WI38 (cell line): ENCODE measurements at regions not wholly inside any gene's neighbourhood (a gene's known extent, or its start where the extent isn't known, plus 50 kb on each side); places are given as distances from the start of the nearest gene placed in this dataset.
"Not testable (repeated sequence)": the region's sequence is repeated elsewhere in the genome, so short reads cannot be mapped to it uniquely, and the experiment has no call there.

ENCODE experiments used
- H3K4me3 ChIP-seq: 2 replicates; pipeline ENCODE4 v1.5.1; 2011; ENCODE audit warnings: low read depth, mild to moderate bottlenecking, control low read depth, low read length
- TF ChIP-seq, protein P1 (sequence below): IDR thresholded peaks from 2 replicates; pipeline ENCODE4 v1.5.1; 2012; ENCODE audit warnings: low read depth, mild to moderate bottlenecking, control low read depth, low read length

DNA sequence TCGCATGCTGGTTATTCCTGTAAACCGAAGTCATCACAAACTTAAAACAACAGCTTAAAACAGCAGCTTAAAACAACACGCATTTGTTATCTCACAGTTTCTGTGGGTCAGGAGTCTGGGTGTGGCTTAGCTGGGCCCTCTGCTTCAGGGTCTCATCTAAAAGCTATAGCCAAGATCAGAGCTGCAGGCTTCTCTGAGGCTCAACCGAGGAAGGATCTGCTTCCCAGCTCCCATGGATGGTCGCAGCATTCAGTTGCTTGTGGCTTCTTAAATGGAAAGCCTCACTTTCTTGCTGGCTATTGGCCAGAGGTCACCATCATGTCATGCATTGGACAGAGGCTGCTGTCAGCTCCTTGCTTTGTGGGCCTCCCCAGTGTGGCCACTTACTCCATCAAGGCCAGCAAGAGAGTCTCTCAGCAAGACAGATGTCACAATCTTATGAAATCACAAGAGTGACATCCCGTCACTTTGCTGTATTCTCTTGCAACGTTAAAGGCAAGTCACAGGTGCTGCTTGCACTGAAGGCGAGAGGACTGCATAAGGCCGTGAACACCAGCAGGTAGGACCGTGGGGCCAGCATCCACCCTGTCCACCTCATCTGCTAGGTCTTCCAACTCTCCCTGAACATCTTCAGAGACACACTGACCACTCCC, 117.9 kb upstream of the TNRC6C start:
- H3K4me3 ChIP-seq = no peak overlapping the region
- TF ChIP-seq, protein P1, sequence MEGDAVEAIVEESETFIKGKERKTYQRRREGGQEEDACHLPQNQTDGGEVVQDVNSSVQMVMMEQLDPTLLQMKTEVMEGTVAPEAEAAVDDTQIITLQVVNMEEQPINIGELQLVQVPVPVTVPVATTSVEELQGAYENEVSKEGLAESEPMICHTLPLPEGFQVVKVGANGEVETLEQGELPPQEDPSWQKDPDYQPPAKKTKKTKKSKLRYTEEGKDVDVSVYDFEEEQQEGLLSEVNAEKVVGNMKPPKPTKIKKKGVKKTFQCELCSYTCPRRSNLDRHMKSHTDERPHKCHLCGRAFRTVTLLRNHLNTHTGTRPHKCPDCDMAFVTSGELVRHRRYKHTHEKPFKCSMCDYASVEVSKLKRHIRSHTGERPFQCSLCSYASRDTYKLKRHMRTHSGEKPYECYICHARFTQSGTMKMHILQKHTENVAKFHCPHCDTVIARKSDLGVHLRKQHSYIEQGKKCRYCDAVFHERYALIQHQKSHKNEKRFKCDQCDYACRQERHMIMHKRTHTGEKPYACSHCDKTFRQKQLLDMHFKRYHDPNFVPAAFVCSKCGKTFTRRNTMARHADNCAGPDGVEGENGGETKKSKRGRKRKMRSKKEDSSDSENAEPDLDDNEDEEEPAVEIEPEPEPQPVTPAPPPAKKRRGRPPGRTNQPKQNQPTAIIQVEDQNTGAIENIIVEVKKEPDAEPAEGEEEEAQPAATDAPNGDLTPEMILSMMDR = no peak

DNA sequence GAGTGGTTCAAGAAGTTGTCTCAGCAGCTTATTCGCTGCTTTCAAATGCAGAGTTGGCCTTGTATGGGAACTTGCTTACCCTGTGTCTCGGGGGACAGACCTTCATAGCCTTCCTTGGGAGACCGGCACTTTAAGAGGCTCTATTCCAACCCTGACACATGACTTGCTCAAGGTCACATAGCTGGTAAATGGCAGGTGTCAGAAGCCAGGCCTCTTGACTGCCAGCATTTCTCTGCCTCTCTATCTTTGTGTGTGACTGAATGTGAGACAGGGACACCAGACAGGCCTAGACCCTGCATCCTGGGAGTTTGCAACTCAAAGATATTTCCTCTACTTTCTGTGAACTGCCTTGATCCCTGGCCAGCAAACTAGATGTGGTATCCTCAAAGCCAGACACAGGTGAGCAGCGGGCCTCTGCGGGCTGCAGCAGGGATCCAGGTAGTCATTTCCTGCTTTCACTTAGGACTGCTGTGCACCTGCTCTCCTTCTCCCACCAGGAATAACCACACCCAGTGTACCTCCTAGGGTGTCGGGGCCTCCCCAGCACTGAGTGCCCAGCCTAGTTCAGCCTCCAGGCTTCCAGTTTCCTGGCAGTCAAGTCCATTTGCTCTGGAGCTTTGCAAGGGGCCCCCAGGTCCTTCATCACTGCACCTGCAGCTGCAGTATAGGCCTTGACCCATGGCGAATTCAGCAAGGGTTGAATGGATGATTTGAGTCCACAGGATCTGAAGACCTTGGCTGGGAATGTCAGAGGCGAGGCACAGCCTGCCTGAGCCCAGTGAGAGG, 116.6 kb upstream of the TNRC6C start:
- TF ChIP-seq, protein P1 = no peak
- H3K4me3 ChIP-seq = no peak overlapping the region

DNA sequence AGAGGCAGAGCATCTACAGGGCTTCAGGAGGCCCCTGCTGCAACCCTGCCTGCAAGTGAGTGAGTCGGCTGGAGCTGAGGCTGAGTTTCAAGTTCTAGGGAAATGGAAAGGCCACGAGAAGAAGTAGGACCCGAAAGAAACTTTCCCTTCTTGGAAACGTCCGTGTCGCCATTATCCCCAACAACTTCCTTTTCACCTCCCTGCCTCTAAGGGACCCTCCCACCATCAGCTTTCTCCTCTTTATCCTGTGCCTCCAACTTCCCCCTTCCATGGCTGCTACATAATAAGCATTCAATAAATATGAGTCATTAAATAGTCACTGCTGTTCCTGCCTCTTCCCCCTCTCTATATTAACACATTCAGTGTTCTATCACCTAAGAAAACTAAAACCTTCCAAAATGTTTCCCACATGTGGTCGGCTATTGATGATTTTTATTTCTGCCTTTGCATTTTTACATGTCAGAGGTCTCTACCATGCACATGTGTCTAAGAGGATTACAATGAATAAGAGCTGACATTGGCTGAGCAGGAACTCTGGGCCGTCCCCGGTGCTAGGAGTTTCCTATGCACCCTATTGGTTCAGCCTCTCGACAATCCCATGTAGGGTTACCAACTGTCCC, 115.9 kb upstream of the TNRC6C start:
- no peak overlapping the region for H3K4me3 ChIP-seq
- TF ChIP-seq, protein P1 = no peak

GRCh38 chr17:77843255-77843895, 115.1 kb upstream of the TNRC6C start:
- not testable (repeated sequence) for H3K4me3 ChIP-seq

- H3K4me3 ChIP-seq = no peak overlapping the region
- TF ChIP-seq, protein P1 = no peak
These were observed 114.6 kb upstream of the TNRC6C start for GRCh38 chr17:77843896-77844295.

GRCh38 chr17:77844681-77845080, 113.8 kb upstream of the TNRC6C start:
- TF ChIP-seq, protein P1 = no peak
- H3K4me3 ChIP-seq = no peak overlapping the region

DNA sequence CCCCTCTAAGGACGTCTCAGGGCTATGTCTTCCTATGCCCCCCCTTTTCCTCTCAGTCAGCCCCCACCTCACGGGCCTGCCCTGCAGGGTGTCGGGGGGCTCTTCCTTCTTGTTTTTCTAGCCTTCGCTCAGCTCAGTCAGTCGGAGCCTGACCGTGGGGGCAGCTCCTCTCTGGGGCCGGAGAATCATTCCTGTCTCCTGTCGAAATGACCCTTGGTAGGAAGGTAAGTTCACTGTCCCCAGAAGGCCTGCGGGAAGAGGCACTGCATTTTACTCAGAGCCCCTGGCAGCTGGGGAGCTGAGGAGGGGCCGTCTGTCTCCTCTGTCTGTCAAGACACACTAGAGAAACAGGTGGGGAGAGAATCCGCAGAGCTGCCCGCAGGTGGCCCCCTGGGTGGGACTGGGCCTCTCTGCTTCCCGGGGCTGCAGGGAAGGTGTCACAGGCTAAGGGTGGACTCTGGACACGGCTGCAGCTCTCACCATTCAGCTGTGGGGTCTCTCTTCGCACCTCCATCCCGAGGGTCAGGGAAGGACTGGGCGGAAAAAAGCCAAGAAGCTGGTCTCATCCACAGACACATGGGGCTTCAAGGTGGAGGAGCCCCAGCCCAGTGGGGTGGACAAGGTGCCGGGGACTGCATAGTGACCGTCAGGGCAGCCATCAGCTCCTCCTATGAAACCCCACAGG, 112.8 kb upstream of the TNRC6C start:
- no peak overlapping the region for H3K4me3 ChIP-seq
- TF ChIP-seq, protein P1 = no peak
